Keratinocyte (primary cell): ENCODE measurements at regions not wholly inside any gene's neighbourhood (a gene's known extent, or its start where the extent isn't known, plus 50 kb on each side); places are given as distances from the start of the nearest gene placed in this dataset.

Experiments used
- DNase-seq: peaks from one replicate; pipeline ENCODE4 v3.0.0-alpha.2; 2011; ENCODE audit warnings: low read depth, missing footprints, low spot score
- FAIRE-seq: peaks from 2 replicates; lab custom pipeline; 2011; peaks lifted over from hg19 to GRCh38; lab: Jason Lieb, UNC
- H2AFZ ChIP-seq: 2 replicates; pipeline ENCODE4 v1.6.0; 2012; ENCODE audit warnings: low read length, control low read depth, inconsistent platforms; ENCODE audit not compliant: control insufficient read depth
- H3K27ac ChIP-seq: 2 replicates; pipeline ENCODE4 v1.5.1; 2011; ENCODE audit warnings: low read length; ENCODE audit not compliant: control insufficient read depth, insufficient read depth
- H3K27me3 ChIP-seq: 3 replicates; pipeline ENCODE4 v1.6.0; 2011; ENCODE audit warnings: low read length; ENCODE audit not compliant: control insufficient read depth, insufficient read depth; ENCODE audit errors: extremely low read depth
- H3K36me3 ChIP-seq, 2 experiments: 2 replicates in 1 of 2; 3 replicates in 1 of 2; pipeline ENCODE4 v1.5.1; 2011; ENCODE audit warnings: low read length in 2 of 2, mild to moderate bottlenecking in 1 of 2; ENCODE audit not compliant: control insufficient read depth in 2 of 2, insufficient read depth in 2 of 2; ENCODE audit errors: extremely low read depth in 1 of 2
- H3K4me1 ChIP-seq: 3 replicates; pipeline ENCODE4 v1.5.1; 2011; ENCODE audit warnings: low read length; ENCODE audit not compliant: control insufficient read depth, insufficient read depth; ENCODE audit errors: extremely low read depth
- H3K4me2 ChIP-seq: 3 replicates; pipeline ENCODE4 v1.6.0; 2011; ENCODE audit warnings: low read depth, low read length; ENCODE audit not compliant: control insufficient read depth, insufficient read depth; ENCODE audit errors: extremely low read depth
- H3K4me3 ChIP-seq, 3 experiments: fragments of 200-600 bp in 1 of 3; sonication (generic) in 1 of 3; 2 replicates in 2 of 3; 3 replicates in 1 of 3; pipeline ENCODE4 v1.5.1; 2011 to 2016; ENCODE audit warnings: low read length in 3 of 3, mild to moderate bottlenecking in 3 of 3, control low read depth in 2 of 3, inconsistent platforms in 1 of 3, low read depth in 1 of 3, mixed read lengths in 1 of 3, mixed run types in 1 of 3, moderate library complexity in 1 of 3; ENCODE audit not compliant: control insufficient read depth in 2 of 3, insufficient read depth in 2 of 3; ENCODE audit errors: extremely low read depth in 1 of 3
- H3K79me2 ChIP-seq: 2 replicates; pipeline ENCODE4 v1.6.0; 2012; ENCODE audit warnings: low read length; ENCODE audit not compliant: control insufficient read depth, insufficient read depth
- H3K9ac ChIP-seq: 3 replicates; pipeline ENCODE4 v1.6.0; 2011; ENCODE audit warnings: low read length; ENCODE audit not compliant: control insufficient read depth, insufficient read depth; ENCODE audit errors: extremely low read depth
- H3K9me1 ChIP-seq: 3 replicates; pipeline ENCODE4 v1.6.0; 2011; ENCODE audit warnings: low read length; ENCODE audit not compliant: control insufficient read depth, insufficient read depth; ENCODE audit errors: extremely low read depth
- H3K9me3 ChIP-seq: 2 replicates; pipeline ENCODE4 v1.5.1; 2012; ENCODE audit warnings: low read depth, low read length; ENCODE audit not compliant: control insufficient read depth
- H4K20me1 ChIP-seq: 3 replicates; pipeline ENCODE4 v1.6.0; 2011; ENCODE audit warnings: low read length; ENCODE audit not compliant: control insufficient read depth, insufficient read depth; ENCODE audit errors: extremely low read depth
- EZH2 ChIP-seq: IDR thresholded peaks from one replicate; pipeline ENCODE4 v1.6.1; 2012; ENCODE audit warnings: inconsistent platforms, mild to moderate bottlenecking, low read length, moderate library complexity
- dilution Hi-C: fragments of 300-500 bp; cut with MboI; formaldehyde crosslinking; loops from one replicate; pipeline ENCODE4 v1.7.0; 2020; ENCODE audit warnings: low sequenced_read_pairs; ENCODE audit not compliant: extremely low pct_ligation_motif_present
- TF ChIP-seq, protein P1 (sequence below), 3 experiments: IDR thresholded peaks in 1 of 3; conservative IDR thresholded peaks in 1 of 3; optimal IDR thresholded peaks in 1 of 3; 2 replicates in 2 of 3; 3 replicates in 1 of 3; pipeline versions ENCODE3 to v1.5.1; 2011; ENCODE audit warnings: low read length in 3 of 3, mild to moderate bottlenecking in 3 of 3, moderate library complexity in 2 of 3, control low read depth in 1 of 3, inconsistent platforms in 1 of 3; ENCODE audit not compliant: insufficient read depth in 2 of 3; ENCODE audit errors: extremely low read depth in 1 of 3

- no peak for DNase-seq
- Histone ChIP-seq H3K27ac (no peak overlapping the region), H3K9me3 (no peaks in the 10 kb centered on the region), H3K4me3 (no peak overlapping the region), H3K4me1 (peaks cover 14% of the 10 kb centered on the region), H3K9me1 (no peaks in the 10 kb centered on the region), H3K9ac (no peak overlapping the region), H2AFZ (no peak overlapping the region), H4K20me1 (no peaks in the 10 kb centered on the region), H3K36me3 (no peaks in the 10 kb centered on the region), H3K4me2 (no peak overlapping the region), H3K79me2 (no peaks in the 10 kb centered on the region), H3K27me3 (no peaks in the 10 kb centered on the region)
- no peak for FAIRE-seq
- TF ChIP-seq, protein P1, sequence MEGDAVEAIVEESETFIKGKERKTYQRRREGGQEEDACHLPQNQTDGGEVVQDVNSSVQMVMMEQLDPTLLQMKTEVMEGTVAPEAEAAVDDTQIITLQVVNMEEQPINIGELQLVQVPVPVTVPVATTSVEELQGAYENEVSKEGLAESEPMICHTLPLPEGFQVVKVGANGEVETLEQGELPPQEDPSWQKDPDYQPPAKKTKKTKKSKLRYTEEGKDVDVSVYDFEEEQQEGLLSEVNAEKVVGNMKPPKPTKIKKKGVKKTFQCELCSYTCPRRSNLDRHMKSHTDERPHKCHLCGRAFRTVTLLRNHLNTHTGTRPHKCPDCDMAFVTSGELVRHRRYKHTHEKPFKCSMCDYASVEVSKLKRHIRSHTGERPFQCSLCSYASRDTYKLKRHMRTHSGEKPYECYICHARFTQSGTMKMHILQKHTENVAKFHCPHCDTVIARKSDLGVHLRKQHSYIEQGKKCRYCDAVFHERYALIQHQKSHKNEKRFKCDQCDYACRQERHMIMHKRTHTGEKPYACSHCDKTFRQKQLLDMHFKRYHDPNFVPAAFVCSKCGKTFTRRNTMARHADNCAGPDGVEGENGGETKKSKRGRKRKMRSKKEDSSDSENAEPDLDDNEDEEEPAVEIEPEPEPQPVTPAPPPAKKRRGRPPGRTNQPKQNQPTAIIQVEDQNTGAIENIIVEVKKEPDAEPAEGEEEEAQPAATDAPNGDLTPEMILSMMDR (optimal IDR thresholded peaks at IDR 0.05 in 1 of 3, IDR thresholded peaks at IDR 0.05 in 1 of 3, conservative IDR thresholded peaks at IDR 0.05 in 1 of 3; ENCODE audit: extremely low read depth in 1 of 3, insufficient read depth in 2 of 3, low read length in 3 of 3), result no peak
- no peak for TF ChIP-seq EZH2
- dilution Hi-C loops, result no loop called here
Measured at GRCh38 chr16:66193543-66194229, 172.8 kb upstream of the CDH5 start.

DNA sequence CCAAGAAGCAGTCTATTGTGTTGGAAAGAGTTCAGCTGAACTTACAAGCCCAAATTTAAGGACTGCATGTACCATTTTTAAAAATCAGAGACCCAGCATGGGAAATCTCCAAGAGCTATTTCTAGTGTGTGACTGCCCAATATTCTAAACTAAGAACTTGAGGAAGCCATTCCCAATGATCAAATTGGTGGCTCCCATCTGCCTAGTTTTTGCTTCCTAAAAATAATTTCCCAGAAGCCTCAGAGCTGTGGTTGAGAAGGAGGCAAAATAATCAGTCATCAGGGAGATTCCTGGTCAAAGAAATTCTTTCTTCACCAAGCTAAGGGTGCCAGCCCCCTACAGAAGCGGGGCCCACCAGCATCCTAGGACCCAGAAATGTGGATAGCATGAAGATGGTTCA, 176.1 kb upstream of the CDH5 start:
- Histone ChIP-seq H3K9me1 (no peaks in the 10 kb centered on the region), H3K4me3 (no peak overlapping the region), H3K4me2 (no peak overlapping the region), H3K36me3 (no peaks in the 10 kb centered on the region), H3K27me3 (no peaks in the 10 kb centered on the region), H3K9ac (no peak overlapping the region), H3K4me1 (peaks cover 14% of the 10 kb centered on the region), H2AFZ (no peak overlapping the region), H3K9me3 (no peaks in the 10 kb centered on the region), H3K79me2 (no peaks in the 10 kb centered on the region), H4K20me1 (no peaks in the 10 kb centered on the region), H3K27ac (no peak overlapping the region)
- dilution Hi-C loops, result no loop called here
- FAIRE-seq (no peak), DNase-seq (no peak)
- TF ChIP-seq EZH2, result no peak
- TF ChIP-seq, protein P1 (optimal IDR thresholded peaks at IDR 0.05 in 1 of 3, IDR thresholded peaks at IDR 0.05 in 1 of 3, conservative IDR thresholded peaks at IDR 0.05 in 1 of 3; ENCODE audit: extremely low read depth in 1 of 3, insufficient read depth in 2 of 3, low read length in 3 of 3), result no peak
